Hepatocyte (in vitro differentiated cells): ENCODE measurements at regions not wholly inside any gene's neighbourhood (a gene's known extent, or its start where the extent isn't known, plus 50 kb on each side); places are given as distances from the start of the nearest gene placed in this dataset.

Experiments used
- DNase-seq: peaks from one replicate; pipeline ENCODE4 v3.0.0-alpha.2; 2016; ENCODE audit warnings: low spot score
- H2AFZ ChIP-seq: fragments of 200-600 bp; sonication (generic); 2 replicates; pipeline ENCODE4 v1.6.0; 2016; ENCODE audit warnings: antibody characterized with exemption, mild to moderate bottlenecking
- H3K27ac ChIP-seq: fragments of 200-600 bp; sonication (generic); 2 replicates; pipeline ENCODE4 v1.5.1; 2016; ENCODE audit warnings: mild to moderate bottlenecking
- H3K27me3 ChIP-seq: fragments of 200-600 bp; sonication (generic); 2 replicates; pipeline ENCODE4 v1.6.1; 2016
- H3K36me3 ChIP-seq: fragments of 200-600 bp; sonication (generic); replicated peaks from 2 replicates; pipeline ENCODE4 v1.5.1; 2016; ENCODE audit warnings: low read depth; ENCODE audit not compliant: insufficient read depth
- H3K4me1 ChIP-seq: fragments of 200-600 bp; sonication (generic); 2 replicates; pipeline ENCODE4 v1.5.1; 2016; ENCODE audit warnings: mild to moderate bottlenecking, moderate library complexity; ENCODE audit not compliant: insufficient read depth
- H3K4me2 ChIP-seq: fragments of 200-600 bp; sonication (generic); 2 replicates; pipeline ENCODE4 v1.6.0; 2016
- H3K4me3 ChIP-seq: fragments of 200-600 bp; sonication (generic); 2 replicates; pipeline ENCODE4 v1.5.1; 2016; ENCODE audit warnings: mild to moderate bottlenecking
- H3K79me2 ChIP-seq: fragments of 200-600 bp; sonication (generic); 2 replicates; pipeline ENCODE4 v1.6.0; 2017; ENCODE audit warnings: mild to moderate bottlenecking
- H3K9me2 ChIP-seq: fragments of 200-600 bp; sonication (generic); replicated peaks from 2 replicates; pipeline ENCODE4 v1.6.0; 2017; ENCODE audit warnings: mild to moderate bottlenecking; ENCODE audit not compliant: insufficient read depth
- H3K9me3 ChIP-seq: fragments of 200-600 bp; sonication (generic); 2 replicates; pipeline ENCODE4 v1.5.1; 2016; ENCODE audit warnings: low read depth, mild to moderate bottlenecking
- H4K20me1 ChIP-seq: fragments of 200-600 bp; sonication (generic); 2 replicates; pipeline ENCODE4 v1.6.0; 2016; ENCODE audit warnings: mild to moderate bottlenecking; ENCODE audit not compliant: insufficient read depth, poor library complexity, severe bottlenecking
- CTCF ChIP-seq: fragments of 200-600 bp; sonication (generic); IDR thresholded peaks from 2 replicates; pipeline ENCODE4 v1.5.1; 2016; ENCODE audit warnings: antibody characterized with exemption, mild to moderate bottlenecking; ENCODE audit not compliant: poor library complexity
- EZH2 ChIP-seq: fragments of 200-600 bp; sonication (generic); IDR thresholded peaks from 2 replicates; pipeline ENCODE4 v1.6.1; 2016; ENCODE audit warnings: antibody characterized with exemption, mild to moderate bottlenecking, borderline replicate concordance
- EZH2phosphoT487 ChIP-seq: fragments of 200-600 bp; sonication (generic); IDR thresholded peaks from one replicate; pipeline ENCODE4 v1.6.1; 2018; ENCODE audit warnings: antibody characterized with exemption, mild to moderate bottlenecking, low read depth, moderate library complexity; ENCODE audit not compliant: unreplicated experiment, severe bottlenecking
- WGBS: methylation state at CpG from one replicate; pipeline ENCODE4 v1.1.6; 2016; ENCODE audit warnings: low lambda C conversion rate; ENCODE audit errors: missing lambda C conversion rate; 5-methylcytosine and 5-hydroxymethylcytosine counted together

- Histone ChIP-seq H4K20me1 (no peaks in the 10 kb centered on the region), H3K4me2 (no peak overlapping the region), H3K27me3 (no peaks in the 10 kb centered on the region), H2AFZ (no peak overlapping the region), H3K36me3 (no peaks in the 10 kb centered on the region), H3K4me3 (no peak overlapping the region), H3K79me2 (no peaks in the 10 kb centered on the region), H3K4me1 (no peaks in the 10 kb centered on the region), H3K27ac (no peak overlapping the region), H3K9me3 (no peaks in the 10 kb centered on the region), H3K9me2 (no peaks in the 10 kb centered on the region)
- no peak for DNase-seq
- TF ChIP-seq EZH2: no peak
- no peak for TF ChIP-seq EZH2phosphoT487
- no peak for TF ChIP-seq CTCF
- 86% methylated on average over 4 of the region's 4 CpGs for WGBS
These were observed 80.2 kb upstream of the ACP3 start for GRCh38 chr3:132236701-132237651.

- Histone ChIP-seq H2AFZ (no peak overlapping the region), H3K27ac (no peak overlapping the region)
- no peak for DNase-seq
These were observed 79.6 kb upstream of the ACP3 start for GRCh38 chr3:132237652-132238032.

GRCh38 chr3:132239587-132239986 is 77.6 kb upstream of the ACP3 start:
- Histone ChIP-seq H3K4me2 (no peak overlapping the region), H3K27me3 (peaks cover 5% of the 10 kb centered on the region), H3K9me2 (no peaks in the 10 kb centered on the region), H3K79me2 (no peaks in the 10 kb centered on the region), H3K4me1 (no peaks in the 10 kb centered on the region), H2AFZ (no peak overlapping the region), H3K27ac (no peak overlapping the region), H3K4me3 (no peak overlapping the region), H3K9me3 (no peaks in the 10 kb centered on the region), H3K36me3 (no peaks in the 10 kb centered on the region), H4K20me1 (no peaks in the 10 kb centered on the region)
- TF ChIP-seq EZH2phosphoT487 (no peak), CTCF (no peak)
- no peak for DNase-seq

More at GRCh38 chr3:132237652-132238032, 79.6 kb upstream of the ACP3 start:
- H3K9me3 ChIP-seq: no peaks in the 10 kb centered on the region
- TF ChIP-seq EZH2 (no peak), CTCF (no peak), EZH2phosphoT487 (no peak)
- H3K4me1 ChIP-seq: no peaks in the 10 kb centered on the region
- H3K79me2 ChIP-seq: no peaks in the 10 kb centered on the region
- H3K27me3 ChIP-seq: no peaks in the 10 kb centered on the region
- no peaks in the 10 kb centered on the region for H4K20me1 ChIP-seq
- no peaks in the 10 kb centered on the region for H3K9me2 ChIP-seq
- H3K4me2 ChIP-seq: no peak overlapping the region
- no peak overlapping the region for H3K4me3 ChIP-seq
- H3K36me3 ChIP-seq: no peaks in the 10 kb centered on the region
